ENCODE measurements at regions not wholly inside any gene's neighbourhood (a gene's known extent, or its start where the extent isn't known, plus 50 kb on each side); places are given as distances from the start of the nearest gene placed in this dataset.

GRCh38 chr9:28583832-28584231 is 1010.6 kb upstream of the C9orf72 start:
- TF ChIP-seq CTCF (IDR thresholded peaks at IDR 0.05 in 2 of 3, conservative IDR thresholded peaks at IDR 0.05 in 1 of 3; ENCODE audit: borderline replicate concordance in 1 of 3, insufficient read depth in 1 of 3, low read depth in 2 of 3, low read length in 2 of 3) (no peak), EZH2phosphoT487 (IDR thresholded peaks at IDR 0.05; ENCODE audit: borderline replicate concordance) (no peak), POLR2AphosphoS5 (IDR thresholded peaks at IDR 0.05; ENCODE audit: low read depth, low read length) (no peak)
